ENCODE measurements at regions not wholly inside any gene's neighbourhood (a gene's known extent, or its start where the extent isn't known, plus 50 kb on each side); places are given as distances from the start of the nearest gene placed in this dataset.
"Not testable (repeated sequence)": the region's sequence is repeated elsewhere in the genome, so short reads cannot be mapped to it uniquely, and the experiment has no call there.

DNA sequence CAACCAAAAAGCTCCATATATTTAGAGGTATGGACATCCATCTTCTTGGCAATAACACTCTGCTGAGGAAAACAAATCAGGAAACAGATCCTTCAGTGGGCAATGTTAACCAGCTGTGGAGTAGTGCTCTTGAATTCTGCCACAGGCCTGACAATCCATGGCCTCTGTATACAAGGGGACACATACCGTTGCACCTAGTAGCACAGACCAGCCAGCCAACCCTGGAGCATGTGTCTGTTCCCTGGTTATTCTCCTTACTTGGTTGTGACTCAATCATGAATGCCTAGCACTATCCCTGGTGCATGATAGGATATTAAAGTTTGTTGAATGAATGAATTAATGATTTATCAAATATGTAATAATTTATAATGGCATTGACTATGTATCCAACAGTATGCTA lies 261.4 kb upstream of the MGAT5 start:
- H3K36me3 ChIP-seq (ENCODE audit: control insufficient read depth, insufficient read depth, low read length): no peaks in the 10 kb centered on the region
- DNase-seq (ENCODE audit: low read depth) (no peak), FAIRE-seq (no peak)
- no peak overlapping the region for H3K4me3 ChIP-seq (ENCODE audit: low read depth, low read length)
- TF ChIP-seq, protein P1, sequence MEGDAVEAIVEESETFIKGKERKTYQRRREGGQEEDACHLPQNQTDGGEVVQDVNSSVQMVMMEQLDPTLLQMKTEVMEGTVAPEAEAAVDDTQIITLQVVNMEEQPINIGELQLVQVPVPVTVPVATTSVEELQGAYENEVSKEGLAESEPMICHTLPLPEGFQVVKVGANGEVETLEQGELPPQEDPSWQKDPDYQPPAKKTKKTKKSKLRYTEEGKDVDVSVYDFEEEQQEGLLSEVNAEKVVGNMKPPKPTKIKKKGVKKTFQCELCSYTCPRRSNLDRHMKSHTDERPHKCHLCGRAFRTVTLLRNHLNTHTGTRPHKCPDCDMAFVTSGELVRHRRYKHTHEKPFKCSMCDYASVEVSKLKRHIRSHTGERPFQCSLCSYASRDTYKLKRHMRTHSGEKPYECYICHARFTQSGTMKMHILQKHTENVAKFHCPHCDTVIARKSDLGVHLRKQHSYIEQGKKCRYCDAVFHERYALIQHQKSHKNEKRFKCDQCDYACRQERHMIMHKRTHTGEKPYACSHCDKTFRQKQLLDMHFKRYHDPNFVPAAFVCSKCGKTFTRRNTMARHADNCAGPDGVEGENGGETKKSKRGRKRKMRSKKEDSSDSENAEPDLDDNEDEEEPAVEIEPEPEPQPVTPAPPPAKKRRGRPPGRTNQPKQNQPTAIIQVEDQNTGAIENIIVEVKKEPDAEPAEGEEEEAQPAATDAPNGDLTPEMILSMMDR (IDR thresholded peaks at IDR 0.05; ENCODE audit: insufficient read depth, low read length, severe bottlenecking): no peak
- H3K27me3 ChIP-seq (ENCODE audit: control insufficient read depth, insufficient read depth, low read length): no peaks in the 10 kb centered on the region

DNA sequence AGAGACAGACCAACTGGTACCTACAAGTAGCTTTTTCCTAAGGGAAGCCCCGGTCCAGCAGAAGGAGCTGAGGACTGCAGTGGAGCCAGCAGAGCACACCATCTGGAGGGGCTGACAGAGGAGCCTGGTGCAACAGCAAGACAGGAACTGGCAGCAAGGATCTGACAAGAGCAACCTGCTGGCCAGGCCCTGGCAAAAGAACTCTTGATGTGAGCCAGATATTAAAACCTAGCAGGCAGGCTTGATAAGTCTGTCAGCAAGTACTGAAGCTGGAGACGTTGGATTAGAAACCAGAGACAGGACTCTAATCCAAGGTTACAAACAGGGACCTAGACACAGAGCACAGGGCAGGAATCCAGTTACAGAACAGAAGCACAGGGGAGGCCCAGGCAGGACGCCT lies 260.7 kb upstream of the MGAT5 start:
- H3K27me3 ChIP-seq (ENCODE audit: control insufficient read depth, insufficient read depth, low read length): no peaks in the 10 kb centered on the region
- no peak for FAIRE-seq

DNA sequence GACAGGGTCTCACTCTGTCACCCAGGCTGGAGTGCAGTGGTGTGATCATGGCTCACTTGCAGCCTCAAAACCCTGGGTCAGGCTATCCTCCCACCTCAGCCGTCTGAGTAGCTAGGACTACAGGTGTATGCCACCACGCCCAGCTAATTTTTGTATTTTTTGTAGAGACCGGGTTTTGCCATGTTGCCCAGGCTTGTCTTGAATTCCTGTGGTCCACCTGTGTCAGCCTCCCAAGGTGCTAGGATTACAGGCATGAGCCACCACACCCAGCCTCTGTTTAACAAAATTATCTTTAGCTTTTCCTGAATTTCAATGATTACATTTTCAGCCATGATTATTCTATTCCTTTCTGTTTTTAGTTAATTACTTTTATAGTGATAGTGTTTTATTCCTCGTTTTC lies 255.1 kb upstream of the MGAT5 start:
- H3K4me3 ChIP-seq (ENCODE audit: low read depth, low read length); FAIRE-seq; H3K27me3 ChIP-seq (ENCODE audit: control insufficient read depth, insufficient read depth, low read length); H3K36me3 ChIP-seq (ENCODE audit: control insufficient read depth, insufficient read depth, low read length): not testable (repeated sequence)
- peak; percentile 68 for DNase-seq (ENCODE audit: low read depth)

More for the DNA sequence above, 260.7 kb upstream of the MGAT5 start:
- H3K36me3 ChIP-seq (ENCODE audit: control insufficient read depth, insufficient read depth, low read length): no peaks in the 10 kb centered on the region
- DNase-seq (ENCODE audit: low read depth): no peak
- no peak overlapping the region for H3K4me3 ChIP-seq (ENCODE audit: low read depth, low read length)
- TF ChIP-seq, protein P1 (IDR thresholded peaks at IDR 0.05; ENCODE audit: insufficient read depth, low read length, severe bottlenecking): no peak

DNA sequence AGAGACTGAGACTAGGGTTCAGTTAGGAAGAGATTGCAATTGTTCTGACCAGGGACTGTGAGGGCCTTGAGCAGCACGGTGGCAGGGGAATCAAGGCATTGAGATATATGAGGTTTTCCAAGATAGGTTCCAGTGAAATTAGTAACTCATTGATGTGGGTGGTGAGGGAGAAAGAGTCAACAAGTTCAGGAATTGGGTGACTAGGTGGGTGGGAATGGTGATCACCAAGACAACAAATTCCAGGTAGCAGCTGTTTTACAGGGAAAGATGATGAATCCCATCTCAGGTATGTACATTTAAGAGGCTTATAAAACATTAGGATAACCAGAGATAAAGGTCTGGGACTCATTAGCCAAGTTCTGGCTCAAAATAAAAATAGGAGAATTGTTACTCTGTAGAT lies 251.5 kb upstream of the MGAT5 start:
- FAIRE-seq (no peak), DNase-seq (ENCODE audit: low read depth) (peak; percentile 77)
- TF ChIP-seq, protein P1 (IDR thresholded peaks at IDR 0.05; ENCODE audit: insufficient read depth, low read length, severe bottlenecking): no peak
- Histone ChIP-seq H3K36me3 (ENCODE audit: control insufficient read depth, insufficient read depth, low read length) (no peaks in the 10 kb centered on the region), H3K4me3 (ENCODE audit: low read depth, low read length) (no peak overlapping the region), H3K27me3 (ENCODE audit: control insufficient read depth, insufficient read depth, low read length) (no peaks in the 10 kb centered on the region)

DNA sequence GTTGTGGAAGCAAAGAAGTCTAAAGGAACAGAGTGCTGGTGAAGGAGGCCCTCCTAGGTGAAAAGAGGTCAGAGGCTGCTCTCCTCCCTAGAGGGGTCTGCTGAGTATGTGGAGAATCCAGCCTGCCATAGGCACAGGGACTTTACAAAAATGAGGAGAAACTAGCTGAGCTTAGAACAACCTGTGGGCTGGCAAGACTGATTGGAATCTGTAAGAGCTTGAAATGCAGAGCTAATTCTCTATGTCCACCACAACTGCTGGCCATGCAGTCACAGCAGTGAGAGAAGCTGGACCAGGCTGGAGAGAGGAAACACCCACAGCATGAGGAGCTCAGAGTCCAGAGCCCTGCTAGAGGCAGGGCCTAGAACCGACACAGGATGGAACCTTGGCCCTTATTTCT lies 251.0 kb upstream of the MGAT5 start:
- no peak for DNase-seq (ENCODE audit: low read depth)
- Histone ChIP-seq H3K36me3 (ENCODE audit: control insufficient read depth, insufficient read depth, low read length) (no peaks in the 10 kb centered on the region), H3K4me3 (ENCODE audit: low read depth, low read length) (no peak overlapping the region), H3K27me3 (ENCODE audit: control insufficient read depth, insufficient read depth, low read length) (no peaks in the 10 kb centered on the region)
- no peak for FAIRE-seq
- TF ChIP-seq, protein P1 (IDR thresholded peaks at IDR 0.05; ENCODE audit: insufficient read depth, low read length, severe bottlenecking): no peak

DNA sequence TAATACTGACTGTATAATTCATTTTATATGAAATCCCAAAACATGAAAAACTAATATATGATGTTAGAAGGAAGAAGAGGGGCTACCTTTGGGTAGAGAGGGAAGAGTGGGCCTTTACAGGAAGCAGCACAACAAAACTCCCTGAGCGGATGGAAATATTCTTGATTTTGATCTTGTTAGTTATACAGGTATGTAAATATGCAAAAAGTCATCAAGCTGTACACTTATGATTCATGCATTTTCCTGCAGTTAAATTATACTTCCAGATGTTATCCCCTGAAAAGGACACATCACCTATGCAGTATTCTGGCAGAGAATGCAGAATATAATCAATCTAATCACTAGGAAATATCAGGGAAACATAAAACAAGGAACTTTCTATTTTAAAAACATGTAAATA lies 249.4 kb upstream of the MGAT5 start:
- TF ChIP-seq, protein P1 (IDR thresholded peaks at IDR 0.05; ENCODE audit: insufficient read depth, low read length, severe bottlenecking): no peak
- DNase-seq (ENCODE audit: low read depth) (no peak), FAIRE-seq (no peak)
- Histone ChIP-seq H3K4me3 (ENCODE audit: low read depth, low read length) (no peak overlapping the region), H3K27me3 (ENCODE audit: control insufficient read depth, insufficient read depth, low read length) (no peaks in the 10 kb centered on the region), H3K36me3 (ENCODE audit: control insufficient read depth, insufficient read depth, low read length) (no peaks in the 10 kb centered on the region)

Measured in bronchial epithelial cell (primary cell).